Brain microvascular endothelial cell (primary cell): ENCODE measurements at regions not wholly inside any gene's neighbourhood (a gene's known extent, or its start where the extent isn't known, plus 50 kb on each side); places are given as distances from the start of the nearest gene placed in this dataset.

ENCODE experiments used
- DNase-seq: peaks from one replicate; pipeline ENCODE4 v3.0.0-alpha.2; 2020
- H3K27ac ChIP-seq: fragments of 250-450 bp; sonication (Bioruptor Pico); 2 replicates; pipeline ENCODE4 v1.5.1; 2020; ENCODE audit warnings: mild to moderate bottlenecking, moderate library complexity
- H3K27me3 ChIP-seq: fragments of 250-450 bp; sonication (Bioruptor Pico); replicated peaks from 2 replicates; pipeline ENCODE4 v1.5.1; 2020; ENCODE audit warnings: mild to moderate bottlenecking
- H3K36me3 ChIP-seq: fragments of 250-450 bp; sonication (Bioruptor Pico); replicated peaks from 2 replicates; pipeline ENCODE4 v1.5.1; 2020; ENCODE audit warnings: mild to moderate bottlenecking
- H3K4me3 ChIP-seq: 2 replicates; pipeline ENCODE4 v1.5.1; 2011; ENCODE audit warnings: low read depth, mild to moderate bottlenecking, control low read depth, low read length, moderate library complexity
- in situ Hi-C: cut with HindIII; loops from 2 replicates; pipeline ENCODE4 v1.10.0; 2017; ENCODE audit warnings: low sequenced_read_pairs, low pct_ligation_motif_present
- TF ChIP-seq, protein P1 (sequence below): IDR thresholded peaks from 2 replicates; pipeline ENCODE4 v1.5.1; 2011; ENCODE audit warnings: low read depth, mild to moderate bottlenecking, moderate library complexity, low read length, control low read depth, inconsistent platforms; ENCODE audit errors: missing control alignments

DNA sequence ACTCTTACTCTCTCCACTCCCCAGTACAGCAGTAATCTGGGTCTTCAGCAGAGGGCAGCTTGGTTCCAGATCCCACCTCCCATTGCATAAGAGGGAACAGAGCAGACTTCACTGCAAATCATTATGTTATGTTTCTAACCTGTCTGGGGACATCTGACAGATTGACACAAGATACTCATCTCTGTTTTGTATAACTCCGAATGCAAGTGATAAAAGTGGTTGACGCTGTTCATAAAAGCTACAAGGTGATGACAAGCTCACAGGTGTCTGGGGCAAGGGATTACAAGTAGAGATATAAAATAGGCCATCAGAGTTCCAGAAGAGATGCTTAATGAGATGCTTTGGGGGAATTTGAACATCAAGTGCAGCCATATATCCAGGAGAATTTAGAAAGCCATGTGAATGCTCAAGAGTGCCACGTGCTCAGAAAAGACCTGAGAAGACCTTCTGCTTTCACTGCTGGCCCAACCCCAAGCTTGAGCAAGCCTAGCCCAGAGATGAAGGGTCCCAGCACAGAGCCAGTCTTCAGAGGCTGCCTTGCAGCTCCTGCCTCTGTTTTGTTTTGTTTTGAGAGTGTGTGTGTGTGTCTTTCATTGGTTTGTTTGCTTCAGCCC lies 80.6 kb downstream of the VSTM2A start:
- no peak for DNase-seq
- Histone ChIP-seq H3K27ac (no peak overlapping the region), H3K27me3 (no peaks in the 10 kb centered on the region), H3K4me3 (no peak overlapping the region), H3K36me3 (no peaks in the 10 kb centered on the region)
- TF ChIP-seq, protein P1, sequence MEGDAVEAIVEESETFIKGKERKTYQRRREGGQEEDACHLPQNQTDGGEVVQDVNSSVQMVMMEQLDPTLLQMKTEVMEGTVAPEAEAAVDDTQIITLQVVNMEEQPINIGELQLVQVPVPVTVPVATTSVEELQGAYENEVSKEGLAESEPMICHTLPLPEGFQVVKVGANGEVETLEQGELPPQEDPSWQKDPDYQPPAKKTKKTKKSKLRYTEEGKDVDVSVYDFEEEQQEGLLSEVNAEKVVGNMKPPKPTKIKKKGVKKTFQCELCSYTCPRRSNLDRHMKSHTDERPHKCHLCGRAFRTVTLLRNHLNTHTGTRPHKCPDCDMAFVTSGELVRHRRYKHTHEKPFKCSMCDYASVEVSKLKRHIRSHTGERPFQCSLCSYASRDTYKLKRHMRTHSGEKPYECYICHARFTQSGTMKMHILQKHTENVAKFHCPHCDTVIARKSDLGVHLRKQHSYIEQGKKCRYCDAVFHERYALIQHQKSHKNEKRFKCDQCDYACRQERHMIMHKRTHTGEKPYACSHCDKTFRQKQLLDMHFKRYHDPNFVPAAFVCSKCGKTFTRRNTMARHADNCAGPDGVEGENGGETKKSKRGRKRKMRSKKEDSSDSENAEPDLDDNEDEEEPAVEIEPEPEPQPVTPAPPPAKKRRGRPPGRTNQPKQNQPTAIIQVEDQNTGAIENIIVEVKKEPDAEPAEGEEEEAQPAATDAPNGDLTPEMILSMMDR = no peak
- in situ Hi-C loops = no loop called here
